ENCODE measurements at regions not wholly inside any gene's neighbourhood (a gene's known extent, or its start where the extent isn't known, plus 50 kb on each side); places are given as distances from the start of the nearest gene placed in this dataset.
A peak's percentile ranks its signal among the peaks of the same experiment; 100 is the strongest.

- DNase-seq (ENCODE audit: low read depth): no peak
Measured at GRCh38 chr12:61412201-61412600, 848.0 kb upstream of the USP15 start.

- DNase-seq (ENCODE audit: low read depth): no peak
Measured at GRCh38 chr12:61414470-61414869, 845.7 kb upstream of the USP15 start.

- no peak for DNase-seq (ENCODE audit: low read depth)
Measured at GRCh38 chr12:61422786-61423185, 837.4 kb upstream of the USP15 start.

- DNase-seq (ENCODE audit: low read depth): no peak
Measured at GRCh38 chr12:61452076-61452475, 808.1 kb upstream of the USP15 start.

GRCh38 chr12:61487728-61488127, 772.5 kb upstream of the USP15 start:
- no peak for DNase-seq (ENCODE audit: low read depth)

- DNase-seq (ENCODE audit: low read depth): peak; percentile 79
Measured at GRCh38 chr12:61490526-61491498, 769.4 kb upstream of the USP15 start.

- no peak for DNase-seq (ENCODE audit: low read depth)
Measured at GRCh38 chr12:61502179-61502578, 758.0 kb upstream of the USP15 start.

GRCh38 chr12:61504396-61505080, 755.7 kb upstream of the USP15 start:
- DNase-seq (ENCODE audit: low read depth): no peak

- no peak for DNase-seq (ENCODE audit: low read depth)
Measured at GRCh38 chr12:61513499-61513898, 746.7 kb upstream of the USP15 start.

GRCh38 chr12:61514016-61514415, 746.2 kb upstream of the USP15 start:
- no peak for DNase-seq (ENCODE audit: low read depth)

- no peak for DNase-seq (ENCODE audit: low read depth)
Measured at GRCh38 chr12:61521258-61521657, 738.9 kb upstream of the USP15 start.

GRCh38 chr12:61523276-61523992, 736.8 kb upstream of the USP15 start:
- no peak for DNase-seq (ENCODE audit: low read depth)

- DNase-seq (ENCODE audit: low read depth): no peak
Measured at GRCh38 chr12:61524851-61525250, 735.4 kb upstream of the USP15 start.

GRCh38 chr12:61525331-61525730, 734.9 kb upstream of the USP15 start:
- DNase-seq (ENCODE audit: low read depth): no peak

- no peak for DNase-seq (ENCODE audit: low read depth)
Measured at GRCh38 chr12:61530456-61530855, 729.7 kb upstream of the USP15 start.

- no peak for DNase-seq (ENCODE audit: low read depth)
Measured at GRCh38 chr12:61531195-61531594, 729.0 kb upstream of the USP15 start.

- no peak for DNase-seq (ENCODE audit: low read depth)
Measured at GRCh38 chr12:61536117-61536516, 724.1 kb upstream of the USP15 start.

GRCh38 chr12:61536525-61536924, 723.7 kb upstream of the USP15 start:
- no peak for DNase-seq (ENCODE audit: low read depth)

GRCh38 chr12:61538951-61539350, 721.3 kb upstream of the USP15 start:
- no peak for DNase-seq (ENCODE audit: low read depth)

GRCh38 chr12:61542551-61542950, 717.7 kb upstream of the USP15 start:
- DNase-seq (ENCODE audit: low read depth): peak; percentile 38

GRCh38 chr12:61546296-61546695, 713.9 kb upstream of the USP15 start:
- no peak for DNase-seq (ENCODE audit: low read depth)

GRCh38 chr12:61553091-61553490, 707.1 kb upstream of the USP15 start:
- DNase-seq (ENCODE audit: low read depth): no peak
